ENCODE measurements at regions not wholly inside any gene's neighbourhood (a gene's known extent, or its start where the extent isn't known, plus 50 kb on each side); places are given as distances from the start of the nearest gene placed in this dataset.

DNA sequence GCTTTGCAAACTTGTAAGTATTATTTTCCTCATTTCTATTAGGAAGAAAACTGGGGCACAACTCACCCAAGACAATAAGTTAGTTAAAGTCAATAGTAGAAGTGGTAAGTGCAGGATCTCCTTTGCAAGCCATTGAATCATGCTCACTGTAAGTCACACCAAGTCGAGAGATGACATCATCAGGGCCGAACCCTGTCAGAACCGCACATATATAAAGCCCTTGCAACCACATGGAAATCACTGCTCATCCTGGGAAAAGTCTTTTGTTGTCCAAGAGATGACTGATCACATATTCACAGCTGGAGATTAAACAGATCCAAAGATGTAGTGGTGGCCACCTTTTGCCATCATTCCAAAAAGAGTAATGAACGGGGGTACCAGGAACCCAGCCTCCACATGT lies 484.8 kb upstream of the ID2 start:
- TF ChIP-seq, protein P1, sequence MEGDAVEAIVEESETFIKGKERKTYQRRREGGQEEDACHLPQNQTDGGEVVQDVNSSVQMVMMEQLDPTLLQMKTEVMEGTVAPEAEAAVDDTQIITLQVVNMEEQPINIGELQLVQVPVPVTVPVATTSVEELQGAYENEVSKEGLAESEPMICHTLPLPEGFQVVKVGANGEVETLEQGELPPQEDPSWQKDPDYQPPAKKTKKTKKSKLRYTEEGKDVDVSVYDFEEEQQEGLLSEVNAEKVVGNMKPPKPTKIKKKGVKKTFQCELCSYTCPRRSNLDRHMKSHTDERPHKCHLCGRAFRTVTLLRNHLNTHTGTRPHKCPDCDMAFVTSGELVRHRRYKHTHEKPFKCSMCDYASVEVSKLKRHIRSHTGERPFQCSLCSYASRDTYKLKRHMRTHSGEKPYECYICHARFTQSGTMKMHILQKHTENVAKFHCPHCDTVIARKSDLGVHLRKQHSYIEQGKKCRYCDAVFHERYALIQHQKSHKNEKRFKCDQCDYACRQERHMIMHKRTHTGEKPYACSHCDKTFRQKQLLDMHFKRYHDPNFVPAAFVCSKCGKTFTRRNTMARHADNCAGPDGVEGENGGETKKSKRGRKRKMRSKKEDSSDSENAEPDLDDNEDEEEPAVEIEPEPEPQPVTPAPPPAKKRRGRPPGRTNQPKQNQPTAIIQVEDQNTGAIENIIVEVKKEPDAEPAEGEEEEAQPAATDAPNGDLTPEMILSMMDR (IDR thresholded peaks at IDR 0.05): no peak
- TF ChIP-seq POLR2A (IDR thresholded peaks at IDR 0.05): no peak

Measured in adrenal gland (tissue), 5 donors.